Calu3 (cell line): ENCODE measurements at regions not wholly inside any gene's neighbourhood (a gene's known extent, or its start where the extent isn't known, plus 50 kb on each side); places are given as distances from the start of the nearest gene placed in this dataset.

ENCODE experiments used
- BruUV-seq: library from RNA; stranded (reverse); fragments of 400-500 nt; replicated peaks from 2 replicates; lab custom pipeline; 2021; lab: Mats Ljungman, UMichigan
- CTCF ChIA-PET: fragments of 300-600 bp; sonication (Branson Sonifier 250); formaldehyde crosslinking; loops from one replicate; lab custom pipeline; 2022; ENCODE audit warnings: antibody characterized with exemption; lab: Charles Lee
- DNase-seq: peaks from one replicate; pipeline ENCODE4 v3.0.0; 2022
- H3K27ac Mint-ChIP-seq: one replicate; pipeline ENCODE4 v1.8.0; 2022; ENCODE audit warnings: mixed read lengths; ENCODE audit not compliant: unreplicated experiment
- H3K27me3 Mint-ChIP-seq: one replicate; pipeline ENCODE4 v1.8.0; 2022; ENCODE audit warnings: mixed read lengths; ENCODE audit not compliant: unreplicated experiment
- H3K36me3 Mint-ChIP-seq: one replicate; pipeline ENCODE4 v1.8.0; 2022; ENCODE audit warnings: mild to moderate bottlenecking, moderate library complexity, mixed read lengths; ENCODE audit not compliant: insufficient read depth, unreplicated experiment
- H3K4me1 Mint-ChIP-seq: one replicate; pipeline ENCODE4 v1.8.0; 2022; ENCODE audit warnings: mild to moderate bottlenecking, low read depth, mixed read lengths; ENCODE audit not compliant: unreplicated experiment
- H3K4me3 Mint-ChIP-seq: one replicate; pipeline ENCODE4 v1.8.0; 2022; ENCODE audit warnings: mild to moderate bottlenecking, low read depth, moderate library complexity, mixed read lengths; ENCODE audit not compliant: unreplicated experiment
- H3K9me3 Mint-ChIP-seq: one replicate; pipeline ENCODE4 v1.8.0; 2022; ENCODE audit warnings: low read depth, mixed read lengths; ENCODE audit not compliant: unreplicated experiment
- intact Hi-C: fragments of 100-400 bp; cut with micrococcal nuclease; formaldehyde crosslinking; loops from one replicate; pipeline ENCODE4 v1.10.0; 2022; ENCODE audit not compliant: unreplicated experiment
- TF ChIP-seq, protein P1 (sequence below): fragments of 200-600 bp; IDR thresholded peaks from one replicate; pipeline ENCODE4 v1.8.0; 2022; ENCODE audit warnings: antibody characterized with exemption; ENCODE audit not compliant: unreplicated experiment

GRCh38 chr13:24086642-24087041 lies 73.9 kb upstream of the SPATA13 start:
- BruUV-seq, result no TSS peak
- TF ChIP-seq, protein P1, sequence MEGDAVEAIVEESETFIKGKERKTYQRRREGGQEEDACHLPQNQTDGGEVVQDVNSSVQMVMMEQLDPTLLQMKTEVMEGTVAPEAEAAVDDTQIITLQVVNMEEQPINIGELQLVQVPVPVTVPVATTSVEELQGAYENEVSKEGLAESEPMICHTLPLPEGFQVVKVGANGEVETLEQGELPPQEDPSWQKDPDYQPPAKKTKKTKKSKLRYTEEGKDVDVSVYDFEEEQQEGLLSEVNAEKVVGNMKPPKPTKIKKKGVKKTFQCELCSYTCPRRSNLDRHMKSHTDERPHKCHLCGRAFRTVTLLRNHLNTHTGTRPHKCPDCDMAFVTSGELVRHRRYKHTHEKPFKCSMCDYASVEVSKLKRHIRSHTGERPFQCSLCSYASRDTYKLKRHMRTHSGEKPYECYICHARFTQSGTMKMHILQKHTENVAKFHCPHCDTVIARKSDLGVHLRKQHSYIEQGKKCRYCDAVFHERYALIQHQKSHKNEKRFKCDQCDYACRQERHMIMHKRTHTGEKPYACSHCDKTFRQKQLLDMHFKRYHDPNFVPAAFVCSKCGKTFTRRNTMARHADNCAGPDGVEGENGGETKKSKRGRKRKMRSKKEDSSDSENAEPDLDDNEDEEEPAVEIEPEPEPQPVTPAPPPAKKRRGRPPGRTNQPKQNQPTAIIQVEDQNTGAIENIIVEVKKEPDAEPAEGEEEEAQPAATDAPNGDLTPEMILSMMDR, result no peak
- Mint-ChIP-seq H3K27me3 (no peaks in the 10 kb centered on the region), H3K36me3 (peaks cover 5% of the 10 kb centered on the region), H3K4me1 (peaks cover 24% of the 10 kb centered on the region), H3K9me3 (no peaks in the 10 kb centered on the region), H3K27ac (no peak overlapping the region), H3K4me3 (no peak overlapping the region)
- no peak for DNase-seq
- CTCF ChIA-PET, result interaction anchor here (0.7 kb wide), 1 partner anchor 218 kb away, joined by 4 read pairs; no protein-coding TSS in a partner anchor
- intact Hi-C loops, result no loop called here

- no peak overlapping the region for H3K4me3 Mint-ChIP-seq
- peak; percentile 49 for DNase-seq
- H3K27ac Mint-ChIP-seq, result no peak overlapping the region
- no TSS peak for BruUV-seq
- CTCF ChIA-PET, result interaction anchor here (1.0 to 1.6 kb wide), 2 partner anchors 9 to 11 kb away, joined by 3 to 6 read pairs; no protein-coding TSS in a partner anchor
- no peaks in the 10 kb centered on the region for H3K27me3 Mint-ChIP-seq
- H3K36me3 Mint-ChIP-seq, result peaks cover 5% of the 10 kb centered on the region
- TF ChIP-seq, protein P1, result no peak
- no peaks in the 10 kb centered on the region for H3K9me3 Mint-ChIP-seq
- H3K4me1 Mint-ChIP-seq, result peaks cover 24% of the 10 kb centered on the region
- intact Hi-C loops, result no loop called here
Measured at GRCh38 chr13:24087605-24088225, 72.8 kb upstream of the SPATA13 start.

DNA sequence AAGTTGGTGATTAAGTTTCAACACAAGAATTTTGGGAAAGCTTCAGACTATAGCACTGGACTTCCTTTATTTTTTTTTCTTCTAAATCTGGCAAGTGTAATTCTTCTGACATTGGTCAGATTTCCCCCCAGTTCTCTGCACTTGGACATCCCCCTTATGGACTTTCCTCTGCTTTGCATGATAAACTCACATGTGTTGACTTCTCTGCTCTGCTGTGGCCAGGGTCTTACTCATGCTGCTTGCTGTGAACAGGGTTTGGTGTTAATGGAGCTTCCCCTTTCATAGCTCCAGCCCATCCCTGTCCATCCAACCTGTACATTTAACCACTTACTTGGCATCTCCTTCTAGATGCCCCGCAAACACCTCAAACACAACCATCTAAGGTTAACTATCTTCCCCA lies 70.5 kb upstream of the SPATA13 start:
- Mint-ChIP-seq H3K4me3 (no peak overlapping the region), H3K4me1 (peaks cover 24% of the 10 kb centered on the region), H3K9me3 (no peaks in the 10 kb centered on the region), H3K27ac (no peak overlapping the region), H3K36me3 (peaks cover 5% of the 10 kb centered on the region), H3K27me3 (no peaks in the 10 kb centered on the region)
- TF ChIP-seq, protein P1, result no peak
- CTCF ChIA-PET, result interaction anchor here (0.9 kb wide), 1 partner anchor 58 kb away, joined by 3 read pairs; no protein-coding TSS in a partner anchor
- BruUV-seq, result no TSS peak
- no peak for DNase-seq
- intact Hi-C loops, result no loop called here

GRCh38 chr13:24091080-24091479 lies 69.4 kb upstream of the SPATA13 start:
- BruUV-seq, result no TSS peak
- no peaks in the 10 kb centered on the region for H3K9me3 Mint-ChIP-seq
- H3K36me3 Mint-ChIP-seq, result peaks cover 5% of the 10 kb centered on the region
- no peak for DNase-seq
- H3K27me3 Mint-ChIP-seq, result no peaks in the 10 kb centered on the region
- intact Hi-C loops, result no loop called here
- CTCF ChIA-PET, result interaction anchor here (0.9 kb wide), 1 partner anchor 57 kb away, joined by 3 read pairs; no protein-coding TSS in a partner anchor
- H3K4me3 Mint-ChIP-seq, result no peak overlapping the region
- peaks cover 17% of the 10 kb centered on the region for H3K4me1 Mint-ChIP-seq
- TF ChIP-seq, protein P1, result no peak
- no peak overlapping the region for H3K27ac Mint-ChIP-seq
